ENCODE measurements at regions not wholly inside any gene's neighbourhood (a gene's known extent, or its start where the extent isn't known, plus 50 kb on each side); places are given as distances from the start of the nearest gene placed in this dataset.

DNA sequence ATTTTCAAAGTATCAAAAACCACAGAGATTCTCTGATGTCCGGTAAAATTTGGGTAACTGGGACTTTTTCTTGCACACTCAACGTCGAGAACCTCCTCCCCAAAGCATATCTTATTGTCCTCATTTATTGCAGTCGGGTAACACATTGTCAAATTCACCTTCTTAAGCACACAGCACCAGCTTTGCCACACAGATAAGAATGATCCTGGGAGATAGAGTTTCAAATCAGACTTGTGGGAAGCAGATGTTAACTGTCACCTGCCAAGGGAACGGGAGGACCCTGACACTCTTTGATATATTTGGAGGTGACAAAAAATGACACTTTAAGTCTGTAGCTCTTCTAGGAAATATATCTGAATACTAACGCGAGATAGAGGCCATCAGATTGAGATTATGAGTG lies 282.1 kb upstream of the BMP2 start:
- TF ChIP-seq, protein P1, sequence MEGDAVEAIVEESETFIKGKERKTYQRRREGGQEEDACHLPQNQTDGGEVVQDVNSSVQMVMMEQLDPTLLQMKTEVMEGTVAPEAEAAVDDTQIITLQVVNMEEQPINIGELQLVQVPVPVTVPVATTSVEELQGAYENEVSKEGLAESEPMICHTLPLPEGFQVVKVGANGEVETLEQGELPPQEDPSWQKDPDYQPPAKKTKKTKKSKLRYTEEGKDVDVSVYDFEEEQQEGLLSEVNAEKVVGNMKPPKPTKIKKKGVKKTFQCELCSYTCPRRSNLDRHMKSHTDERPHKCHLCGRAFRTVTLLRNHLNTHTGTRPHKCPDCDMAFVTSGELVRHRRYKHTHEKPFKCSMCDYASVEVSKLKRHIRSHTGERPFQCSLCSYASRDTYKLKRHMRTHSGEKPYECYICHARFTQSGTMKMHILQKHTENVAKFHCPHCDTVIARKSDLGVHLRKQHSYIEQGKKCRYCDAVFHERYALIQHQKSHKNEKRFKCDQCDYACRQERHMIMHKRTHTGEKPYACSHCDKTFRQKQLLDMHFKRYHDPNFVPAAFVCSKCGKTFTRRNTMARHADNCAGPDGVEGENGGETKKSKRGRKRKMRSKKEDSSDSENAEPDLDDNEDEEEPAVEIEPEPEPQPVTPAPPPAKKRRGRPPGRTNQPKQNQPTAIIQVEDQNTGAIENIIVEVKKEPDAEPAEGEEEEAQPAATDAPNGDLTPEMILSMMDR (IDR thresholded peaks at IDR 0.05; ENCODE audit: borderline replicate concordance, extremely low read depth, low read length, poor library complexity, severe bottlenecking), result no peak
- no peak for TF ChIP-seq EZH2 (IDR thresholded peaks at IDR 0.05; ENCODE audit: borderline replicate concordance, low read depth, low read length, severe bottlenecking)

All from DND-41 (cell line).